ENCODE measurements at regions not wholly inside any gene's neighbourhood (a gene's known extent, or its start where the extent isn't known, plus 50 kb on each side); places are given as distances from the start of the nearest gene placed in this dataset.

GRCh38 chr7:60017-60675 lies 132.2 kb upstream of the FAM20C start:
- WGBS, 2 donors = 73 to 77% methylated on average over 15 to 16 of the region's 16 CpGs
- intact Hi-C loops (cut with DNase I) = no loop called here
- H3K9me3 ChIP-seq = no peaks in the 10 kb centered on the region
- H3K36me3 ChIP-seq = no peaks in the 10 kb centered on the region
- TF ChIP-seq POLR2A (IDR thresholded peaks at IDR 0.05) (no peak), CTCF (IDR thresholded peaks at IDR 0.05) (no peak)
- DNase-seq = peak in 1 of 2 donors; percentile 31
- no peak overlapping the region for H3K27ac ChIP-seq
- H3K4me3 ChIP-seq (replicated peaks in 1 of 3) = no peak overlapping the region
- peaks cover 25 to 41% of the 10 kb centered on the region in 2 donors for H3K4me1 ChIP-seq
- H3K27me3 ChIP-seq = no peaks in the 10 kb centered on the region

- no peak for DNase-seq
- WGBS, 2 donors = 86 to 91% methylated on average over 8 to 9 of the region's 9 CpGs
These were observed 131.7 kb upstream of the FAM20C start for GRCh38 chr7:60706-61105.

GRCh38 chr7:61111-61510 lies 131.3 kb upstream of the FAM20C start:
- no peaks in the 10 kb centered on the region for H3K36me3 ChIP-seq
- WGBS, 2 donors = 81 to 87% methylated on average over 8 to 9 of the region's 9 CpGs
- no peak overlapping the region for H3K4me3 ChIP-seq (replicated peaks in 1 of 3)
- peaks cover 17 to 35% of the 10 kb centered on the region in 2 donors for H3K4me1 ChIP-seq
- DNase-seq = no peak
- TF ChIP-seq POLR2A (IDR thresholded peaks at IDR 0.05) (no peak), CTCF (IDR thresholded peaks at IDR 0.05) (no peak)
- H3K27ac ChIP-seq = no peak overlapping the region
- no peaks in the 10 kb centered on the region for H3K9me3 ChIP-seq
- no peaks in the 10 kb centered on the region for H3K27me3 ChIP-seq
- intact Hi-C loops (cut with DNase I) = no loop called here

More at GRCh38 chr7:60706-61105, 131.7 kb upstream of the FAM20C start:
- Histone ChIP-seq H3K4me3 (replicated peaks in 1 of 3) (no peak overlapping the region), H3K27me3 (no peaks in the 10 kb centered on the region), H3K36me3 (no peaks in the 10 kb centered on the region), H3K9me3 (no peaks in the 10 kb centered on the region), H3K27ac (no peak overlapping the region), H3K4me1 (peaks cover 21 to 39% of the 10 kb centered on the region in 2 donors)
- TF ChIP-seq CTCF (IDR thresholded peaks at IDR 0.05) (no peak), POLR2A (IDR thresholded peaks at IDR 0.05) (no peak)
- intact Hi-C loops (cut with DNase I) = no loop called here

- no peak for TF ChIP-seq CTCF (IDR thresholded peaks at IDR 0.05)
- no peak for TF ChIP-seq POLR2A (IDR thresholded peaks at IDR 0.05)
- Histone ChIP-seq H3K4me1 (peaks cover 12 to 29% of the 10 kb centered on the region in 2 donors), H3K27me3 (no peaks in the 10 kb centered on the region), H3K36me3 (no peaks in the 10 kb centered on the region), H3K27ac (no peak overlapping the region), H3K4me3 (replicated peaks in 1 of 3) (no peak overlapping the region), H3K9me3 (no peaks in the 10 kb centered on the region)
- 89 to 92% methylated on average over 17 to 18 of the region's 18 CpGs for WGBS, 2 donors
- intact Hi-C loops (cut with DNase I) = no loop called here
- no peak for DNase-seq
These were observed 130.6 kb upstream of the FAM20C start for GRCh38 chr7:61576-62360.

Measured in thyroid gland (tissue), 4 donors.